Nephron progenitor cell (in vitro differentiated cells): ENCODE measurements at regions not wholly inside any gene's neighbourhood (a gene's known extent, or its start where the extent isn't known, plus 50 kb on each side); places are given as distances from the start of the nearest gene placed in this dataset.

Source experiments
- DNase-seq: peaks from one replicate; pipeline ENCODE4 v3.0.0; 2021
- H3K27ac Mint-ChIP-seq: 2 replicates; pipeline ENCODE4 v1.8.0; 2021; ENCODE audit warnings: mild to moderate bottlenecking, moderate library complexity, mixed read lengths
- H3K27me3 Mint-ChIP-seq: 2 replicates; pipeline ENCODE4 v1.8.0; 2021; ENCODE audit warnings: mild to moderate bottlenecking, low read depth, mixed read lengths; ENCODE audit not compliant: poor library complexity
- H3K36me3 Mint-ChIP-seq: 2 replicates; pipeline ENCODE4 v1.8.0; 2021; ENCODE audit warnings: low read depth, mixed read lengths
- H3K4me1 Mint-ChIP-seq: 2 replicates; pipeline ENCODE4 v1.8.0; 2021; ENCODE audit warnings: mixed read lengths
- H3K4me3 Mint-ChIP-seq: 2 replicates; pipeline ENCODE4 v1.8.0; 2021; ENCODE audit warnings: mild to moderate bottlenecking, moderate library complexity, mixed read lengths
- H3K9me3 Mint-ChIP-seq: 2 replicates; pipeline ENCODE4 v1.8.0; 2021; ENCODE audit warnings: mild to moderate bottlenecking, moderate library complexity, mixed read lengths
- TF ChIP-seq, protein P1 (sequence below): fragments of 200-600 bp; sonication (generic); IDR thresholded peaks from 2 replicates; pipeline ENCODE4 v1.5.0; 2021; ENCODE audit warnings: antibody characterized with exemption

DNA sequence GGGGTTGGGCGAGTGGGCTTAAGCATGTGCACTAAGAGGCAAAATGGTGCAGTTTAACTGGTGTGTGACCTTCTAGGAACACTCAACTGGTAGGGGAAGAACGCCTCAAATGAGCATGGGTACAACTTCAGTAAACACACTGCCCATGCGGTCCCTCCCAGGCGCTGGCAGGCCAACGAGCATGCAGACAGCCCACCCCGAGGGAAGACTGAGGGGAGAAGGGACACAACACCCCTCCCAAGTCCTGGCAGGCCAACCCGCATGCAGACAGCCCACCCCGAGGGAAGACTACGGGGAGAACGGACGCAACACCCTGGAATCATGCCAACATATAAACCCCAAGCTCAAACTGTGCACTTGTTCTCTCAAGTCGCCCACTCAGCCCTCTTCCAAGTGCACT is 456.0 kb downstream of the FBXO15 start:
- Mint-ChIP-seq H3K27ac (no peak overlapping the region), H3K27me3 (peaks cover 2% of the 10 kb centered on the region), H3K9me3 (peaks cover 27% of the 10 kb centered on the region), H3K4me1 (peaks cover 42% of the 10 kb centered on the region), H3K36me3 (peaks cover 6% of the 10 kb centered on the region), H3K4me3 (no peak overlapping the region)
- TF ChIP-seq, protein P1, sequence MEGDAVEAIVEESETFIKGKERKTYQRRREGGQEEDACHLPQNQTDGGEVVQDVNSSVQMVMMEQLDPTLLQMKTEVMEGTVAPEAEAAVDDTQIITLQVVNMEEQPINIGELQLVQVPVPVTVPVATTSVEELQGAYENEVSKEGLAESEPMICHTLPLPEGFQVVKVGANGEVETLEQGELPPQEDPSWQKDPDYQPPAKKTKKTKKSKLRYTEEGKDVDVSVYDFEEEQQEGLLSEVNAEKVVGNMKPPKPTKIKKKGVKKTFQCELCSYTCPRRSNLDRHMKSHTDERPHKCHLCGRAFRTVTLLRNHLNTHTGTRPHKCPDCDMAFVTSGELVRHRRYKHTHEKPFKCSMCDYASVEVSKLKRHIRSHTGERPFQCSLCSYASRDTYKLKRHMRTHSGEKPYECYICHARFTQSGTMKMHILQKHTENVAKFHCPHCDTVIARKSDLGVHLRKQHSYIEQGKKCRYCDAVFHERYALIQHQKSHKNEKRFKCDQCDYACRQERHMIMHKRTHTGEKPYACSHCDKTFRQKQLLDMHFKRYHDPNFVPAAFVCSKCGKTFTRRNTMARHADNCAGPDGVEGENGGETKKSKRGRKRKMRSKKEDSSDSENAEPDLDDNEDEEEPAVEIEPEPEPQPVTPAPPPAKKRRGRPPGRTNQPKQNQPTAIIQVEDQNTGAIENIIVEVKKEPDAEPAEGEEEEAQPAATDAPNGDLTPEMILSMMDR, result no peak
- DNase-seq, result no peak

DNA sequence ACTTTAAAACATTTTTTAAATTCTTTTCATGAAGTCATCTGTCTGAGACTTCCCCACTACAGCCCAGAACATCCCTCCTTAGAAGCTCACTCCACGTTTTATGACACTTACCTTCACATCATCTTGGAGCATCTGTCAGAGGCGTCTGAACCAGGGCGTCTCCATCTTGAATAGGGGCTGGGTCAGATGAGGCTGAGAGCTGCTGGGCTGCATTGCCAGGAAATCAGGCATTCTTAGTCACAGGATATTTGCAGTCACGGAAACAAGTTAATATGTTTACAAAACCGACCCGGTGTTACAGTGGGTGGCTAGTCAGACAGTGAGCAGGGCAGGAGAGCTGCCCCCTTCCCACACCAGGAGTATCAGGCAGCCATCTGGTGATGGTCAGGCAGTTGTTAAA is 456.5 kb downstream of the FBXO15 start:
- peaks cover 42% of the 10 kb centered on the region for H3K4me1 Mint-ChIP-seq
- TF ChIP-seq, protein P1, result no peak
- H3K4me3 Mint-ChIP-seq, result no peak overlapping the region
- no peak overlapping the region for H3K27ac Mint-ChIP-seq
- H3K36me3 Mint-ChIP-seq, result peaks cover 6% of the 10 kb centered on the region
- H3K27me3 Mint-ChIP-seq, result peaks cover 4% of the 10 kb centered on the region
- peaks cover 27% of the 10 kb centered on the region for H3K9me3 Mint-ChIP-seq
- DNase-seq, result no peak

DNA sequence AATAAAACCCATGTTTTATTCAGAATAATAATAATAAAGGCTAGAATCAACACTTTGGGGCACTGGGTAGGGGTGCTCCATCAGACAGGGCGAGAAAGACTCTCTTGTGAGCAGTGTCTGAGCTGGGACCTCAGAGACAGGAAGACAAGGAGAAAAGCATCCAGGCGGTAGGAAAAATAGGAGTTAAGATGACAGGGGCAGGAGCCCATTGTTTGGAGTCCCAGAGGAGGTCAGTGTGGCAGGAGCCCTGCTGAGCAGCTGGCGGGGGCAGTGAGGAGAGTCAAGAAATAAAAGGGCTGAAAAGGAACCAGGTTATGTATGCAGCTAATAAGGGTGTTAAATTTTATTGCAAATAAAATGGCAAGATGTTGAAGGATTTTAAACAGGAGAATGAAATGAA is 457.4 kb downstream of the FBXO15 start:
- Mint-ChIP-seq H3K4me1 (peaks cover 42% of the 10 kb centered on the region), H3K36me3 (peaks cover 6% of the 10 kb centered on the region), H3K27me3 (peaks cover 4% of the 10 kb centered on the region), H3K4me3 (no peak overlapping the region), H3K9me3 (peaks cover 27% of the 10 kb centered on the region), H3K27ac (peak overlapping the region; percentile 26)
- TF ChIP-seq, protein P1, result no peak
- DNase-seq, result no peak

DNA sequence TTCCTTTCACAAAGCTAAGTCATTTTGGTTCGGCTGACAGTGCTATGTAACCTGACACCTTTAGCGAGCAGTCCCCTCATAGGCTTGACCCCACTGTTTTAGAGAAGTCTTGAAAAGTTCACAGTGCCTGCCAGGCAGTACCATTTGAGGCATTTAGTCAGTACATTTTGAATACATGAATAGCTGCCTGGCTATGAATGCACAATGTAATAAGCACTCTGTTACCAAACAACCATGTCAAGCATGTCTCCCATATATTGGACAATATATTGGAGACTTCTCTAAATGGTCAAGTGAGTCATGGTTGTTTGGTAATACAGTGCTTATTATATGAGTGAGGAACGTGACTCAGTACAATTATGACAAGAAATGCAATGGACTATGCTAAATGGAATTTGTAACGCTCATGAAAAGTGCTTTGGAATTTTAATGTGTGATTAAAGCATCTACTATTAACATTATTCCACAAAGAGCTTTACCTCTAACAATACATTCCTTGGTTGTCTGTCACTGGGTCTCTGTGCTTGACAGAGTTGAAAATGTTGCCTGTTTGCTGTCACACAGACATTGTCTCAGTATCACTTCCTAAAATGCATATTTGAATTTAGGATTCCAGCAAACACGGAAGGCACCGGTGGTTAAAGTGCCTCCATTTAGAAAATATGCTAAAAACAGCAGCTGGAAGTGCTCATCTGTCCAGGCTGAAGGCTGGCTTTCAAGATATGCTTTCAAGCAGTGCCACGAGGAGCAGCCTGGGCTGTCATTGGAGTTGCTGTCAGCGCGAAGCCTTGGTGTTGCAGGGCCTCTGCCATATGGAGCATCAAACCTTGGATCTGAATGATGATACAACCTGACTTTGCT is 458.6 kb downstream of the FBXO15 start:
- TF ChIP-seq, protein P1, result no peak
- Mint-ChIP-seq H3K4me3 (no peak overlapping the region), H3K9me3 (peaks cover 27% of the 10 kb centered on the region), H3K27me3 (peaks cover 4% of the 10 kb centered on the region), H3K4me1 (peaks cover 42% of the 10 kb centered on the region), H3K27ac (peak overlapping the region; percentile 81), H3K36me3 (peaks cover 6% of the 10 kb centered on the region)
- peak; percentile 17 for DNase-seq

DNA sequence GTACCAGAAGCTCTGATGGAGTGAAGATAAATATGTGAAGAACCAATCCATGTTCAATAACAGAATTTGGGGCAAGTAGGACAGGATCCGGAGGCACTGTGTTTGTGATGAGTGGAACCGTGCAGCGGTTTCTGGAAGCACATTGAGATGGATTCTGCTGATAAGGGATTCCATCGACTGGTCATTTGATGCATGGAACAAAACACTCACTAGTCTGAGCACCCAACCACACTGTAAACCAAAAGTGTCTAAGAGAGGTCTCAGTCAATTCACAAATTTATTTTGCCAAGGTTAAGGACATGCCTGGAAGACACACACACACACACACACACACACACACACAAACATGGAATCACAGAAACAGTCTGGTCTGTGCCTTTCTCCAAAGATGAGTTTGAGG is 459.5 kb downstream of the FBXO15 start:
- Mint-ChIP-seq H3K4me3 (no peak overlapping the region), H3K4me1 (peaks cover 42% of the 10 kb centered on the region), H3K27me3 (peaks cover 4% of the 10 kb centered on the region), H3K9me3 (peaks cover 22% of the 10 kb centered on the region), H3K36me3 (peaks cover 2% of the 10 kb centered on the region), H3K27ac (peak overlapping the region; percentile 81)
- TF ChIP-seq, protein P1, result no peak
- no peak for DNase-seq

DNA sequence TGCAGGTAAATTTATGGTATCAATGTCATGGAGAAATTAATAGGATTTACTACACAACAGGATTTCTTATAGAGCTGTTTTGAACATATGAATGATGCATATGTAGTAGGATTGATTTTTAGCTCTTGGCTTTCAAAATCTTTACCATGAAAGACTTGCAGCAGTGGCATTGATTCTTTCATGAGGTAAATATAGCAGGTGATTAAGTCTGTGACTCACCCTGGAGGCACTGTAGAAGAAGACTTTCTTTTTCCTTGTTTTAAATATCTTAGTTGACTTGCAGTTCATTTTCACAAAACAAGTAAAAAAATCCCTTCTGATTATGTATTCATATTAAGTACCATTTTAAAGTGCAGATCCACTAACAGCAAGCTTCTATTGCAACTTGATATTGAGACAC is 463.0 kb downstream of the FBXO15 start:
- no peak for DNase-seq
- Mint-ChIP-seq H3K4me3 (no peak overlapping the region), H3K9me3 (peaks cover 3% of the 10 kb centered on the region), H3K27ac (no peak overlapping the region), H3K4me1 (peaks cover 45% of the 10 kb centered on the region), H3K27me3 (peaks cover 4% of the 10 kb centered on the region), H3K36me3 (no peaks in the 10 kb centered on the region)
- TF ChIP-seq, protein P1, result no peak
